T47D (cell line): ENCODE measurements at regions not wholly inside any gene's neighbourhood (a gene's known extent, or its start where the extent isn't known, plus 50 kb on each side); places are given as distances from the start of the nearest gene placed in this dataset.

Source experiments
- DNase-seq, 2 experiments: peaks; one replicate each; pipeline versions ENCODE4 v3.0.0 to v3.0.0-alpha.2; 2011 to 2012; ENCODE audit warnings: low read depth in 1 of 2, low spot score in 1 of 2
- JUND ChIP-seq: IDR thresholded peaks from 2 replicates; pipeline ENCODE4 v1.6.1; 2012; ENCODE audit warnings: low read depth
- in situ Hi-C: cut with HindIII; loops from 2 replicates; pipeline ENCODE4 v1.10.0; 2016; ENCODE audit warnings: low sequenced_read_pairs, low pct_unique_long_range_greater_than_20kb

GRCh38 chr4:173696011-173696410 is 166.0 kb upstream of the HAND2 start:
- DNase-seq = no peak
- no peak for TF ChIP-seq JUND
- in situ Hi-C loops = no loop called here

GRCh38 chr4:173685831-173686210 is 155.8 kb upstream of the HAND2 start:
- in situ Hi-C loops = no loop called here
- DNase-seq = no peak
- TF ChIP-seq JUND = no peak

GRCh38 chr4:173685165-173685830 is 155.3 kb upstream of the HAND2 start:
- in situ Hi-C loops = no loop called here
- no peak for TF ChIP-seq JUND
- DNase-seq = no peak

- no peak for TF ChIP-seq JUND
- in situ Hi-C loops = no loop called here
- no peak for DNase-seq
These were observed 154.2 kb upstream of the HAND2 start for GRCh38 chr4:173684223-173684622.

GRCh38 chr4:173682609-173683008 is 152.6 kb upstream of the HAND2 start:
- no peak for DNase-seq
- TF ChIP-seq JUND = no peak
- in situ Hi-C loops = no loop called here

- in situ Hi-C loops = no loop called here
- DNase-seq = no peak
- TF ChIP-seq JUND = no peak
These were observed 150.2 kb upstream of the HAND2 start for GRCh38 chr4:173680278-173680677.

GRCh38 chr4:173675446-173675845 is 145.4 kb upstream of the HAND2 start:
- no peak for DNase-seq
- in situ Hi-C loops = no loop called here
- TF ChIP-seq JUND = no peak

GRCh38 chr4:173669460-173670179 is 139.6 kb upstream of the HAND2 start:
- TF ChIP-seq JUND = no peak
- in situ Hi-C loops = no loop called here
- no peak for DNase-seq

GRCh38 chr4:173661001-173661400 is 131.0 kb upstream of the HAND2 start:
- no peak for TF ChIP-seq JUND
- DNase-seq = no peak
- in situ Hi-C loops = no loop called here

- no peak for TF ChIP-seq JUND
- DNase-seq = no peak
- in situ Hi-C loops = no loop called here
These were observed 126.9 kb upstream of the HAND2 start for GRCh38 chr4:173656898-173657297.

GRCh38 chr4:173652283-173652931 is 122.4 kb upstream of the HAND2 start:
- TF ChIP-seq JUND = no peak
- no peak for DNase-seq
- in situ Hi-C loops = no loop called here

GRCh38 chr4:173651651-173652282 is 121.7 kb upstream of the HAND2 start:
- in situ Hi-C loops = no loop called here
- no peak for TF ChIP-seq JUND
- DNase-seq = no peak

- DNase-seq = no peak
- in situ Hi-C loops = no loop called here
- no peak for TF ChIP-seq JUND
These were observed 117.9 kb upstream of the HAND2 start for GRCh38 chr4:173647902-173648301.
